CD14-positive monocyte (primary cell): ENCODE measurements at regions not wholly inside any gene's neighbourhood (a gene's known extent, or its start where the extent isn't known, plus 50 kb on each side); places are given as distances from the start of the nearest gene placed in this dataset.
A peak's percentile ranks its signal among the peaks of the same experiment; 100 is the strongest.

Experiments used
- DNase-seq, 3 donors: peaks; one replicate each; pipeline ENCODE4 v3.0.0-alpha.2; 2011 to 2022
- H2AFZ ChIP-seq: 2 replicates; pipeline ENCODE4 v1.6.0; 2012; ENCODE audit warnings: mild to moderate bottlenecking, low read depth, low read length, inconsistent platforms; ENCODE audit not compliant: insufficient read depth, poor library complexity, severe bottlenecking
- H3K27ac ChIP-seq, 2 donors: 1 replicate in 1 of 2; 2 replicates in 1 of 2; pipeline ENCODE4 v1.5.1; 2012 to 2013; ENCODE audit warnings: low read length in 2 of 2, control low read depth in 1 of 2, inconsistent platforms in 1 of 2, low read depth in 1 of 2, mild to moderate bottlenecking in 1 of 2
- H3K27me3 ChIP-seq, 2 donors: one replicate each; pipeline versions ENCODE4 v1.6.0 to v1.6.1; 2011 to 2013; ENCODE audit warnings: low read length in 2 of 2; ENCODE audit not compliant: control insufficient read depth in 2 of 2, insufficient read depth in 2 of 2
- H3K36me3 ChIP-seq, 2 donors: replicated peaks in 1 of 2; 1 replicate in 1 of 2; 2 replicates in 1 of 2; pipeline versions ENCODE4 v1.5.1 to v1.6.1; 2012 to 2013; ENCODE audit warnings: low read length in 2 of 2, control low read depth in 1 of 2, inconsistent platforms in 1 of 2, mild to moderate bottlenecking in 1 of 2; ENCODE audit not compliant: insufficient read depth in 2 of 2, control insufficient read depth in 1 of 2
- H3K4me1 ChIP-seq, 2 donors: 1 replicate in 1 of 2; 2 replicates in 1 of 2; pipeline versions ENCODE4 v1.5.1 to v1.6.1; 2012 to 2013; ENCODE audit warnings: low read length in 2 of 2, control low read depth in 1 of 2, inconsistent platforms in 1 of 2, mild to moderate bottlenecking in 1 of 2, moderate library complexity in 1 of 2; ENCODE audit not compliant: insufficient read depth in 2 of 2, control insufficient read depth in 1 of 2
- H3K4me2 ChIP-seq: replicated peaks from 2 replicates; pipeline ENCODE3; 2012; ENCODE audit warnings: low read length, moderate library complexity, mild to moderate bottlenecking; ENCODE audit not compliant: poor library complexity, severe bottlenecking; ENCODE audit errors: extremely low read depth
- H3K4me3 ChIP-seq, 3 experiments: fragments of 200-600 bp in 1 of 3; sonication (generic) in 1 of 3; replicated peaks in 1 of 3; 1 replicate in 2 of 3; 2 replicates in 1 of 3; pipeline ENCODE4 v1.5.1; 2011 to 2013; ENCODE audit warnings: low read length in 3 of 3, mild to moderate bottlenecking in 3 of 3, control low read depth in 2 of 3, low read depth in 2 of 3, inconsistent platforms in 1 of 3, moderate library complexity in 1 of 3
- H3K79me2 ChIP-seq: 2 replicates; pipeline ENCODE4 v1.6.0; 2012; ENCODE audit warnings: mild to moderate bottlenecking, control low read depth, inconsistent platforms, low read length, moderate library complexity; ENCODE audit not compliant: insufficient read depth
- H3K9ac ChIP-seq: 2 replicates; pipeline ENCODE4 v1.6.0; 2017; ENCODE audit warnings: low read length, mild to moderate bottlenecking; ENCODE audit not compliant: insufficient read depth, poor library complexity, severe bottlenecking
- H3K9me3 ChIP-seq, 2 donors: replicated peaks in 1 of 2; 1 replicate in 1 of 2; 2 replicates in 1 of 2; pipeline versions ENCODE4 v1.5.1 to v1.6.1; 2012 to 2013; ENCODE audit warnings: low read length in 2 of 2, control low read depth in 1 of 2; ENCODE audit not compliant: control insufficient read depth in 1 of 2, insufficient read depth in 1 of 2
- H4K20me1 ChIP-seq: 2 replicates; pipeline ENCODE4 v1.6.0; 2012; ENCODE audit warnings: mild to moderate bottlenecking, low read length, control low read depth, moderate library complexity; ENCODE audit not compliant: insufficient read depth
- H3K27ac Mint-ChIP-seq, 7 donors: one replicate each; pipeline ENCODE4 v1.8.0; 2020; ENCODE audit warnings: mild to moderate bottlenecking in 7 of 7, mixed read lengths in 7 of 7, moderate library complexity in 6 of 7, inconsistent platforms in 2 of 7
- H3K27me3 Mint-ChIP-seq, 3 donors: one replicate each; pipeline ENCODE4 v1.8.0; 2021 to 2022; ENCODE audit warnings: low read depth in 3 of 3, mild to moderate bottlenecking in 3 of 3, mixed read lengths in 3 of 3, moderate library complexity in 3 of 3, inconsistent platforms in 1 of 3
- H3K36me3 Mint-ChIP-seq, 2 donors: one replicate each; pipeline ENCODE4 v1.8.0; 2020; ENCODE audit warnings: mixed read lengths in 2 of 2, inconsistent platforms in 1 of 2, mild to moderate bottlenecking in 1 of 2
- H3K4me1 Mint-ChIP-seq: one replicate; pipeline ENCODE4 v1.8.0; 2020; ENCODE audit warnings: mild to moderate bottlenecking, mixed read lengths
- H3K4me3 Mint-ChIP-seq, 2 donors: one replicate each; pipeline ENCODE4 v1.8.0; 2020; ENCODE audit warnings: mild to moderate bottlenecking in 2 of 2, mixed read lengths in 2 of 2, moderate library complexity in 1 of 2
- H3K9me3 Mint-ChIP-seq, 7 donors: one replicate each; pipeline ENCODE4 v1.8.0; 2020 to 2022; ENCODE audit warnings: mixed read lengths in 7 of 7, mild to moderate bottlenecking in 6 of 7, moderate library complexity in 6 of 7, inconsistent platforms in 2 of 7
- WGBS: methylation state at CpG from one replicate; pipeline ENCODE4 v1.1.5; 2013; ENCODE audit warnings: missing lambda C conversion rate; ENCODE audit not compliant: insufficient coverage; 5-methylcytosine and 5-hydroxymethylcytosine counted together
- intact Hi-C, 2 donors: fragments of 100-400 bp; cut with micrococcal nuclease; formaldehyde crosslinking; loops; one replicate each; pipeline versions ENCODE4 v1.15.0 to v1.15.1; 2023
- TF ChIP-seq, protein P1 (sequence below): fragments of 200-600 bp; IDR thresholded peaks from one replicate; pipeline ENCODE4 v1.8.0; 2022; ENCODE audit warnings: antibody characterized with exemption, mild to moderate bottlenecking

GRCh38 chr18:38307914-38308313, 742.3 kb upstream of the CELF4 start:
- Histone ChIP-seq H3K9ac (no peak overlapping the region), H4K20me1 (no peaks in the 10 kb centered on the region), H3K4me1 (no peaks in the 10 kb centered on the region), H2AFZ (no peak overlapping the region), H3K27me3 (no peaks in the 10 kb centered on the region), H3K4me2 (no peak overlapping the region), H3K36me3 (no peaks in the 10 kb centered on the region), H3K27ac (no peak overlapping the region), H3K9me3 (peaks cover 5 to 10% of the 10 kb centered on the region in 2 donors), H3K4me3 (no peak overlapping the region), H3K79me2 (no peaks in the 10 kb centered on the region)
- Mint-ChIP-seq H3K4me3 (no peak overlapping the region), H3K36me3 (no peaks in the 10 kb centered on the region), H3K27me3 (no peaks in the 10 kb centered on the region), H3K9me3 (peaks cover 0 to 12% (median 2%) of the 10 kb centered on the region in 7 donors), H3K4me1 (no peaks in the 10 kb centered on the region), H3K27ac (no peak overlapping the region)
- intact Hi-C loops, result no loop called here
- 85% methylated on average over 3 of the region's 5 CpGs for WGBS
- TF ChIP-seq, protein P1, sequence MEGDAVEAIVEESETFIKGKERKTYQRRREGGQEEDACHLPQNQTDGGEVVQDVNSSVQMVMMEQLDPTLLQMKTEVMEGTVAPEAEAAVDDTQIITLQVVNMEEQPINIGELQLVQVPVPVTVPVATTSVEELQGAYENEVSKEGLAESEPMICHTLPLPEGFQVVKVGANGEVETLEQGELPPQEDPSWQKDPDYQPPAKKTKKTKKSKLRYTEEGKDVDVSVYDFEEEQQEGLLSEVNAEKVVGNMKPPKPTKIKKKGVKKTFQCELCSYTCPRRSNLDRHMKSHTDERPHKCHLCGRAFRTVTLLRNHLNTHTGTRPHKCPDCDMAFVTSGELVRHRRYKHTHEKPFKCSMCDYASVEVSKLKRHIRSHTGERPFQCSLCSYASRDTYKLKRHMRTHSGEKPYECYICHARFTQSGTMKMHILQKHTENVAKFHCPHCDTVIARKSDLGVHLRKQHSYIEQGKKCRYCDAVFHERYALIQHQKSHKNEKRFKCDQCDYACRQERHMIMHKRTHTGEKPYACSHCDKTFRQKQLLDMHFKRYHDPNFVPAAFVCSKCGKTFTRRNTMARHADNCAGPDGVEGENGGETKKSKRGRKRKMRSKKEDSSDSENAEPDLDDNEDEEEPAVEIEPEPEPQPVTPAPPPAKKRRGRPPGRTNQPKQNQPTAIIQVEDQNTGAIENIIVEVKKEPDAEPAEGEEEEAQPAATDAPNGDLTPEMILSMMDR, result no peak
- no peak for DNase-seq

DNA sequence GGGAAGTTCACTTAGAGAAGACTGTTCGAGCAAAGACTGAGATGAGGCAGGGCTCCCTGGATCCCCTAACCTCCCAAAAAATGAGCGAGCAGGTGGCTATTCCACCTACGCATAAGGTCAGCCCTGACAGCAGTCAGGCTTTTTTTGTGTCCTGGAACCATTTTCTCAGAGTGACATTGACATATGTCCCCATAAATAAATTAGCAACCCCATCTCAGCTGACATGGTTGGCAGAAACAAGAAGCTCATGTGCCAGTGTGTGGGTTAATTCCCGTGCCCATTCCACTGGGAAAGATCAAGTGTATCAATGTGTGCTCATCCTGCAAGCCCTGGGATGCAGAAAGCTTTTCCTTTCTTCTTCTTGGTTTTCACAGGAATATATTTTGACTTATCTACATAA, 740.4 kb upstream of the CELF4 start:
- no peaks in the 10 kb centered on the region for H3K36me3 Mint-ChIP-seq
- no peaks in the 10 kb centered on the region for H3K36me3 ChIP-seq
- H3K4me1 Mint-ChIP-seq, result no peaks in the 10 kb centered on the region
- intact Hi-C loops, result no loop called here
- TF ChIP-seq, protein P1, result no peak
- no peak overlapping the region for H3K4me3 Mint-ChIP-seq
- H3K27ac ChIP-seq, result no peak overlapping the region
- 90% methylated on average over 3 of the region's 4 CpGs for WGBS
- H3K9ac ChIP-seq, result no peak overlapping the region
- no peak overlapping the region for H3K4me3 ChIP-seq
- H4K20me1 ChIP-seq, result no peaks in the 10 kb centered on the region
- peaks cover 5 to 10% of the 10 kb centered on the region in 2 donors for H3K9me3 ChIP-seq
- no peaks in the 10 kb centered on the region for H3K27me3 ChIP-seq
- H3K9me3 Mint-ChIP-seq, result peaks cover 1 to 11% (median 3%) of the 10 kb centered on the region in 7 donors
- H2AFZ ChIP-seq, result no peak overlapping the region
- no peak for DNase-seq
- H3K27me3 Mint-ChIP-seq, result no peaks in the 10 kb centered on the region
- H3K27ac Mint-ChIP-seq, result peak overlapping the region in 1 of 7 donors; percentile 15
- no peaks in the 10 kb centered on the region for H3K4me1 ChIP-seq
- no peak overlapping the region for H3K4me2 ChIP-seq
- H3K79me2 ChIP-seq, result no peaks in the 10 kb centered on the region
